ENCODE measurements at regions not wholly inside any gene's neighbourhood (a gene's known extent, or its start where the extent isn't known, plus 50 kb on each side); places are given as distances from the start of the nearest gene placed in this dataset.
A peak's percentile ranks its signal among the peaks of the same experiment; 100 is the strongest.

DNA sequence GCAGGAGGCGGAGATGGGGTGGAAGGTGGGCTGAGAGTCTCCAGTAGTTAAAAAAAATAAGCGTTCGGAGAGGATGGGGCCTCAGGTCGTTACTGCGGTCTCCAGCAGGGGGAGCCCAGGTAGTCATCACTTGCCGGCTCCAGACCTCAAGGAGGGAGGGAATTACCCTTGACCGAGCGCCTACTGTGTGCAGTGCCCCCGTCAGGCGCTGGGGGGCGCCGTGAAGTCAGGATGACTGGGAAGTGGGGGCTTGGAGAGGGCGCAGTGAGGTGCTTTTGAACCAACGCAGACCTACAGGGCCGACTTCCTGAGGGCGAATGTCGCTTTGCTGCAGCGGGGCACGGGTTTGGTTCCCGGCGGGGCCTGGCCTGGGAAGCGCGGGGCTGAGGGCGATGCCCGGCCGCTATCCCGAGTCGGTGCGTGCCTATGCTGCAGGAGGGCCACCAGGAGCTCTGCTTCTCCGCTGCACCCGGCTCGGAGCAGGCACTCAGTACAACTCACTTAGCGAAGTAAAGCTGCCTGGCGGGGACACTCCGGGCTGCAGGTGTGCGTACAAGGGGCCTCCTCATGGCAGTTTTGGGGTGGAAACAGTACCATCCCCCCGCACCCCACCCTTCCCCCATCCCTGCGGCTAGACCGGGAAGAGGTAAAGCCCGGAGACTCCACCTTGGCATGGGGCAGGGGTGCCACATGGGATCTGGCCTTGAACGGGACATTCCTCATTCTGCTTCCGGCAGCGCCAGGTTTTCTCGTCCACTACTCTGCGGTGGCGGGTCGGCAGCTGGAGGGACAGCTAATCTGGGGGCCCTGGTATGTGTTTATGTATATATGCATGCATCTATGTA lies 79.8 kb downstream of the RHCG start:
- TF ChIP-seq, protein P1, sequence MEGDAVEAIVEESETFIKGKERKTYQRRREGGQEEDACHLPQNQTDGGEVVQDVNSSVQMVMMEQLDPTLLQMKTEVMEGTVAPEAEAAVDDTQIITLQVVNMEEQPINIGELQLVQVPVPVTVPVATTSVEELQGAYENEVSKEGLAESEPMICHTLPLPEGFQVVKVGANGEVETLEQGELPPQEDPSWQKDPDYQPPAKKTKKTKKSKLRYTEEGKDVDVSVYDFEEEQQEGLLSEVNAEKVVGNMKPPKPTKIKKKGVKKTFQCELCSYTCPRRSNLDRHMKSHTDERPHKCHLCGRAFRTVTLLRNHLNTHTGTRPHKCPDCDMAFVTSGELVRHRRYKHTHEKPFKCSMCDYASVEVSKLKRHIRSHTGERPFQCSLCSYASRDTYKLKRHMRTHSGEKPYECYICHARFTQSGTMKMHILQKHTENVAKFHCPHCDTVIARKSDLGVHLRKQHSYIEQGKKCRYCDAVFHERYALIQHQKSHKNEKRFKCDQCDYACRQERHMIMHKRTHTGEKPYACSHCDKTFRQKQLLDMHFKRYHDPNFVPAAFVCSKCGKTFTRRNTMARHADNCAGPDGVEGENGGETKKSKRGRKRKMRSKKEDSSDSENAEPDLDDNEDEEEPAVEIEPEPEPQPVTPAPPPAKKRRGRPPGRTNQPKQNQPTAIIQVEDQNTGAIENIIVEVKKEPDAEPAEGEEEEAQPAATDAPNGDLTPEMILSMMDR (IDR thresholded peaks at IDR 0.05) = peak; percentile 23 to 28 (median 28)
- TF ChIP-seq POLR2A (IDR thresholded peaks at IDR 0.05) = no peak

Data from uterus (tissue), 2 donors.